HepG2 (cell line): ENCODE measurements at regions not wholly inside any gene's neighbourhood (a gene's known extent, or its start where the extent isn't known, plus 50 kb on each side); places are given as distances from the start of the nearest gene placed in this dataset.

Source experiments
- ADNP ChIP-seq: sonication (generic); formaldehyde crosslinking; IDR thresholded peaks from 2 replicates; pipeline ENCODE4 v1.4.0; 2020; ENCODE audit warnings: missing genetic modification reagents
- ETV6 ChIP-seq: sonication (generic); formaldehyde crosslinking; conservative IDR thresholded peaks from 2 replicates; pipeline ENCODE4 v1.4.0; 2020; ENCODE audit warnings: missing genetic modification reagents
- FOXA3 ChIP-seq: IDR thresholded peaks from 2 replicates; pipeline ENCODE4 v1.6.1; 2016; ENCODE audit warnings: missing genetic modification reagents, missing compliant biosample characterization
- NCOR1 ChIP-seq: fragments of 200-600 bp; sonication (generic); IDR thresholded peaks from 2 replicates; pipeline ENCODE4 v1.7.0; 2017; ENCODE audit warnings: antibody characterized with exemption, low read length, borderline replicate concordance
- RFXAP ChIP-seq: sonication (generic); formaldehyde crosslinking; IDR thresholded peaks from 2 replicates; pipeline ENCODE4 v1.4.0; 2020; ENCODE audit warnings: missing genetic modification reagents, borderline replicate concordance
- ZNF546 ChIP-seq: sonication (generic); formaldehyde crosslinking; conservative IDR thresholded peaks from 2 replicates; pipeline ENCODE4 v1.8.1; 2023; ENCODE audit warnings: mild to moderate bottlenecking, missing genetic modification reagents
- ZNF609 ChIP-seq: sonication (generic); formaldehyde crosslinking; IDR thresholded peaks from 2 replicates; pipeline ENCODE4 v1.4.0; 2020; ENCODE audit warnings: mild to moderate bottlenecking, missing genetic modification reagents, borderline replicate concordance
- ZNF674 ChIP-seq: sonication (generic); formaldehyde crosslinking; IDR thresholded peaks from 2 replicates; pipeline ENCODE4 v1.5.0; 2020; ENCODE audit warnings: low read depth, mild to moderate bottlenecking, missing genetic modification reagents
- ZNF75D ChIP-seq: sonication (generic); formaldehyde crosslinking; IDR thresholded peaks from 2 replicates; pipeline ENCODE4 v1.8.1; 2023; ENCODE audit warnings: missing genetic modification reagents, mild to moderate bottlenecking, borderline replicate concordance

DNA sequence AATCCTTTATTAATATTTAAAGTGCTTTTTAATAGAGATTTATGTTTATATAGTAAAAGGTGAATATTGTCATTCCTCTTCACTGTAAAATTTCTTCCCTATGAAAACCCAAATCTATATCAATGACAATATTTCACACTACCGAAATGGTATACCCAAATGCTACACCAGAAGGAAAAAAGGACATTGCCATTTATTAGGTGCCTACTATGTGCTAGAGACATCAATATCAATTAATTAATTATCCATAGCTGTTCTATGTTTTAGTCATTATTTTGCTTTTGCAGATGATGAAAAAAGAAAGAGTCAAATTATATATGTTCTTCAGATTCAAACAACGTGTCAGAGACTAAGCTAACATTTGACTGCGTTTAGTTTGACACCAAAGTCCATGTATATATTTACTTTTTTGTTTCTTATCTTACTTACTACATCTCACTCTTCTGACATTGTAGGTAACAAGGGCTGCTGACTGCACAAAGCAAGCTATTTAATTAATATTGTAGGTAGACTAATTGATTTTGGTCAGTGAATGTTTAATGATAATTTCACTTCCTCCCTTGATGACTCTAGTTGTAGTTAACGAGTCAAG lies 614.0 kb upstream of the FOXG1 start (continued):
- TF ChIP-seq ZNF609 (CRISPR knock-in tag) (peak; percentile 39; the same call in 1 of the 2 replicates), FOXA3 (CRISPR knock-in tag) (peak; percentile 51; the same call in 1 of the 2 replicates), ADNP (CRISPR knock-in tag) (no peak), NCOR1 (no peak), ZNF546 (CRISPR knock-in tag) (no peak), RFXAP (no peak), ZNF674 (no peak), ZNF75D (CRISPR knock-in tag) (no peak), ETV6 (CRISPR knock-in tag) (no peak)
